GM12891 (cell line): ENCODE measurements at regions not wholly inside any gene's neighbourhood (a gene's known extent, or its start where the extent isn't known, plus 50 kb on each side); places are given as distances from the start of the nearest gene placed in this dataset.

Experiments
- POLR2A ChIP-seq: IDR thresholded peaks from 2 replicates; pipeline ENCODE4 v1.6.1; 2011; ENCODE audit warnings: low read depth, low read length, control low read depth
- POLR2AphosphoS5 ChIP-seq: IDR thresholded peaks from 2 replicates; pipeline ENCODE4 v1.6.1; 2011; ENCODE audit warnings: low read depth, low read length, control low read depth
- POU2F2 ChIP-seq: IDR thresholded peaks from 2 replicates; pipeline ENCODE4 v1.6.1; 2011; ENCODE audit warnings: low read depth, mild to moderate bottlenecking, control low read depth, low read length, moderate library complexity
- SPI1 ChIP-seq: IDR thresholded peaks from 2 replicates; pipeline ENCODE4 v1.6.1; 2011; ENCODE audit warnings: low read depth, low read length, control low read depth
- TAF1 ChIP-seq: IDR thresholded peaks from 2 replicates; pipeline ENCODE4 v1.6.1; 2011; ENCODE audit warnings: low read depth, low read length, control low read depth

- TF ChIP-seq POLR2A (no peak), POLR2AphosphoS5 (no peak), TAF1 (no peak), POU2F2 (no peak), SPI1 (no peak)
These were observed 522.3 kb downstream of the EIPR1 start for GRCh38 chr2:2855297-2855696.
